HFFc6 (cell line): ENCODE measurements at regions not wholly inside any gene's neighbourhood (a gene's known extent, or its start where the extent isn't known, plus 50 kb on each side); places are given as distances from the start of the nearest gene placed in this dataset.

Experiments used
- DNase-seq: peaks from one replicate; pipeline ENCODE4 v3.0.0-alpha.2; 2018
- H3K27ac Mint-ChIP-seq: 2 replicates; pipeline ENCODE4 v1.8.0; 2020; ENCODE audit warnings: mild to moderate bottlenecking, mixed read lengths
- H3K27me3 Mint-ChIP-seq: 2 replicates; pipeline ENCODE4 v1.8.0; 2021; ENCODE audit warnings: mild to moderate bottlenecking, moderate library complexity, mixed read lengths; ENCODE audit not compliant: insufficient read depth
- H3K36me3 Mint-ChIP-seq: 2 replicates; pipeline ENCODE4 v1.8.0; 2021; ENCODE audit warnings: low read depth, mixed read lengths
- H3K4me1 Mint-ChIP-seq: 2 replicates; pipeline ENCODE4 v1.8.0; 2020; ENCODE audit warnings: low read depth, mixed read lengths
- H3K4me3 Mint-ChIP-seq: 2 replicates; pipeline ENCODE4 v1.8.0; 2020; ENCODE audit warnings: mild to moderate bottlenecking, moderate library complexity, mixed read lengths
- H3K9me3 Mint-ChIP-seq: 2 replicates; pipeline ENCODE4 v1.8.0; 2020; ENCODE audit warnings: mild to moderate bottlenecking, mixed read lengths
- TF ChIP-seq, protein P1 (sequence below): fragments of 200-600 bp; sonication (generic); IDR thresholded peaks from 2 replicates; pipeline ENCODE4 v1.5.0; 2021; ENCODE audit warnings: antibody characterized with exemption, mild to moderate bottlenecking

DNA sequence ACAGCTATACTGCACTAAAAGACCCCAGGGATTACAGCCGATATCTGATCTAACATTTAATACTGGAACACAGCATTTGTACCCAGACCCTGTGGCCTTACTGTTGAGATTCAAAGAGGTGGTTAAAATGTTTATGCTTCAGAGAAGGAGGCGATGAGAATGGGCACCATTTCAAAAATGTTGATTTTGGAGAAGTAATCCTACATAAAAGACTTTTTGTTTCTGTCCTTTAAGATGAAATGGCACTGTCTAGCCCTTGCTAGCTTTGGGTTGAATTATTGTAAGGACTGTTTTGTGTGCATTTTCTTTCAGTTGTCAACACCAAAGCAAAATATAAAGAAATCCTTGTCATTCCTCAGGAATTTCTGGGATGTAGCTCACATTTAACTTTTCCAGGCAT lies 288.5 kb upstream of the ANKH start:
- DNase-seq = no peak
- no peak overlapping the region for H3K27ac Mint-ChIP-seq
- peaks cover 6% of the 10 kb centered on the region; the same call in 1 of the 2 replicates for H3K27me3 Mint-ChIP-seq
- TF ChIP-seq, protein P1, sequence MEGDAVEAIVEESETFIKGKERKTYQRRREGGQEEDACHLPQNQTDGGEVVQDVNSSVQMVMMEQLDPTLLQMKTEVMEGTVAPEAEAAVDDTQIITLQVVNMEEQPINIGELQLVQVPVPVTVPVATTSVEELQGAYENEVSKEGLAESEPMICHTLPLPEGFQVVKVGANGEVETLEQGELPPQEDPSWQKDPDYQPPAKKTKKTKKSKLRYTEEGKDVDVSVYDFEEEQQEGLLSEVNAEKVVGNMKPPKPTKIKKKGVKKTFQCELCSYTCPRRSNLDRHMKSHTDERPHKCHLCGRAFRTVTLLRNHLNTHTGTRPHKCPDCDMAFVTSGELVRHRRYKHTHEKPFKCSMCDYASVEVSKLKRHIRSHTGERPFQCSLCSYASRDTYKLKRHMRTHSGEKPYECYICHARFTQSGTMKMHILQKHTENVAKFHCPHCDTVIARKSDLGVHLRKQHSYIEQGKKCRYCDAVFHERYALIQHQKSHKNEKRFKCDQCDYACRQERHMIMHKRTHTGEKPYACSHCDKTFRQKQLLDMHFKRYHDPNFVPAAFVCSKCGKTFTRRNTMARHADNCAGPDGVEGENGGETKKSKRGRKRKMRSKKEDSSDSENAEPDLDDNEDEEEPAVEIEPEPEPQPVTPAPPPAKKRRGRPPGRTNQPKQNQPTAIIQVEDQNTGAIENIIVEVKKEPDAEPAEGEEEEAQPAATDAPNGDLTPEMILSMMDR = no peak
- no peaks in the 10 kb centered on the region for H3K36me3 Mint-ChIP-seq
- H3K4me3 Mint-ChIP-seq = no peak overlapping the region
- peaks cover 5% of the 10 kb centered on the region; the same call in 1 of the 2 replicates for H3K9me3 Mint-ChIP-seq
- H3K4me1 Mint-ChIP-seq = no peaks in the 10 kb centered on the region

DNA sequence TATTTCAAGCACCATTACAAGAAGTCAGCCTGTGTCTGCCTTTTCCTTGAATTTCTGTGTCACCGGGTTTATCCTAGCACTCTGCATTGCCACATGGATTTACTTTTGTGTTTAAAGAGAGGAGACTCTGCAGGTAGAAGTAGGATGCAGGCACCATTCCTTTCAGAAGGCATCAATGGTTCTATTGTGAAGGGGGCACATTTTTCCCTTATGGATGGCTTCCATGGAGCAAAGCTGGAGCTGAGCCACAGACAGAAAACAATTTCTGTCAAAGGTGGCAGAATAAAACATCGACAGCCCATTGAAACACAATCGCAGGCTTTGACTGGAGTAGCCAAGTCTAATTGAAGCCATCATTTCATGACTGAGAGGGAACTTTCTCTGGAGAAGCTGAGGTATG lies 288.0 kb upstream of the ANKH start:
- H3K36me3 Mint-ChIP-seq = no peaks in the 10 kb centered on the region
- H3K4me1 Mint-ChIP-seq = no peaks in the 10 kb centered on the region
- H3K27me3 Mint-ChIP-seq = peaks cover 6% of the 10 kb centered on the region; the same call in 1 of the 2 replicates
- no peak overlapping the region for H3K4me3 Mint-ChIP-seq
- no peak overlapping the region for H3K27ac Mint-ChIP-seq
- TF ChIP-seq, protein P1 = no peak
- H3K9me3 Mint-ChIP-seq = peaks cover 5% of the 10 kb centered on the region; the same call in 1 of the 2 replicates
- no peak for DNase-seq

DNA sequence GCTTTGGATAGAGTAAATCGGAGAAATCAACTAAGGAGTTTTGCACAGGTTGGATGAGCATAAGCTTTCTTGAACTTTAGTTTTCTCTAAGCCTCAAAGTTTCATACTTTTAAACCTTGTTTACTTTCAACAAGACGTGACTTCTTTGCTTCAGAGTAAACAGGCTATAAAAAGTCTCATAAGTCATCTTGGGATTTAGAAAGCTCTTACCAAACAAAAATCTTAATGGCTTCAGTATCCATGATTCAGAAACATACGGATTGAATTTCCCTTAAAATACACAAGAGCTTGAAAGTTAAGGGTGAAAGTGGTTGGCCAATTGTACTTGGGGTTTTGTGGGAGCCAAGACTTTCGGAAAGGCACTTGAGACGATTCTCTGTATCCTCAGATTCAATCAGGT lies 270.9 kb upstream of the ANKH start:
- DNase-seq = no peak
- Mint-ChIP-seq H3K4me3 (no peak overlapping the region), H3K9me3 (no peaks in the 10 kb centered on the region), H3K27me3 (peaks cover 2% of the 10 kb centered on the region), H3K4me1 (no peaks in the 10 kb centered on the region), H3K27ac (no peak overlapping the region), H3K36me3 (no peaks in the 10 kb centered on the region)
- TF ChIP-seq, protein P1 = no peak

DNA sequence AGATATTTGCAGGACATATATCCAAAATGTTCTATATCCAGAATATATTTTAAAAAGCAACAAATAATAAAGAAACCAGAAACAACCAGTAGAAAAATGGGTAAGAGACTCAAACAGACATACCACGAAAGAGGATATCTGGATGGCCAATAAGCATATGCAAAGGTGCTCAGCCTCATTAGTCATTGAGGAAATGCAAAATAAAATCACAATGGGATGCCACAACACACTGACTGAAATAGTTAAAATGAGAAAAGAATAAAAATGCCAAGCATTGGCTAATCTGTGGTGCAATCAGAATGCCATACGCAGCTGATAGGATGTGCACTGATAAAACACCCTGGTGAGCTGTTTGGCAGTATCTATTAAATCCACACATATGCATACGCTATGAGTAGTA lies 265.8 kb upstream of the ANKH start:
- Mint-ChIP-seq H3K27me3 (peaks cover 2% of the 10 kb centered on the region), H3K27ac (no peak overlapping the region), H3K4me1 (no peaks in the 10 kb centered on the region), H3K9me3 (no peaks in the 10 kb centered on the region), H3K4me3 (no peak overlapping the region), H3K36me3 (no peaks in the 10 kb centered on the region)
- DNase-seq = no peak
- TF ChIP-seq, protein P1 = no peak

DNA sequence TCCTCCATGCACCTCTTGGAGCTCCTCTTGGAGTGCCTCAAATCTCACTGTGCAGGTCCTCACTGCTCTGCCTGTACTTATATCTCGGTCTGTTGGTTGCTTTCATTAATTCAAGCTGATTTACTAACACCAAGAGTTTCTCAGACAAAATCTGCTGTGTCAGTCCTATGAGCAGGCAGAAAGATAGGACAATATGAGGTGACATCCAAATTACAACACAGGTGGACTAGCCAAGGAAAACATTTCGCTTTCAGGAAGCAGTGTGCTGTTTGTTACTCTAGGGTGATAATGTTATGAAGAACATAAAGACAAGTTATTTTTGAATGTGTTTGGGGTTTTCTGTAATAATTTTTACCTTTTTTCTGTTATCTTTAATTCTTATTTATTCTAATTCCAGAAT lies 264.1 kb upstream of the ANKH start:
- no peak overlapping the region for H3K27ac Mint-ChIP-seq
- H3K36me3 Mint-ChIP-seq = no peaks in the 10 kb centered on the region
- H3K4me3 Mint-ChIP-seq = no peak overlapping the region
- H3K9me3 Mint-ChIP-seq = no peaks in the 10 kb centered on the region
- peaks cover 2% of the 10 kb centered on the region for H3K27me3 Mint-ChIP-seq
- TF ChIP-seq, protein P1 = no peak
- DNase-seq = no peak
- H3K4me1 Mint-ChIP-seq = no peaks in the 10 kb centered on the region

DNA sequence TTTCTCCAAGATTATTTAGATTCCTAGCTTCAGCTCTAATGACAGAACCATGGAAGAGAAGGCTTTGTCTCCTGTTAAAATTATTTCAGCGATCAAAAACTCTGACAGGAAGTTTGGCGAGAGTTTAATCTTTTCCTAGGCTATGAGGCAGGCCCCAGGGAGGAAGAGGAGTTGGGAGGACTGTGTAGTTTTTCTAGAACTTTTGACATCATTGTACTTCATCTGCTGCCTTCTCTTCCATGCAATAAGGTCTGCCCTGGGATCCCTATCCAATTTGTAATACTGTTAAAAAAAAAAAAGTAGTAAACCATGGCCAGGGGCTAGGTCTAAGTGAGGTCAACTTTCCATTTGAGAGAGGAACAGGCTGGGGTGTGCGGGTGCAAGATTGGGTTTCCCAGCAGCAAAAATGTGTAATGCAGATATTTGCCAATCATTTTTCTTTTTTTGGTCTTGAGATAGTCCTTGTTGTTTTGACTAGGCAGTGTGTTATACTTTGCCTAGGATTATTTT lies 261.9 kb upstream of the ANKH start:
- no peaks in the 10 kb centered on the region for H3K27me3 Mint-ChIP-seq
- H3K4me1 Mint-ChIP-seq = no peaks in the 10 kb centered on the region
- no peak overlapping the region for H3K4me3 Mint-ChIP-seq
- H3K9me3 Mint-ChIP-seq = no peaks in the 10 kb centered on the region
- no peak overlapping the region for H3K27ac Mint-ChIP-seq
- no peak for DNase-seq
- TF ChIP-seq, protein P1 = no peak
- H3K36me3 Mint-ChIP-seq = no peaks in the 10 kb centered on the region
